DND-41 (cell line): ENCODE measurements at regions not wholly inside any gene's neighbourhood (a gene's known extent, or its start where the extent isn't known, plus 50 kb on each side); places are given as distances from the start of the nearest gene placed in this dataset.

ENCODE experiments used
- ATAC-seq: fragments of 200-7000 bp; cut with Tn5 transposase; 3 replicates; pipeline ENCODE4 v1.9.1; 2021; ENCODE audit warnings: low read depth; ENCODE audit not compliant: insufficient read depth
- DNase-seq: peaks from one replicate; pipeline ENCODE4 v3.0.0-alpha.2; 2020
- H2AFZ ChIP-seq: 2 replicates; pipeline ENCODE4 v1.6.0; 2012; ENCODE audit warnings: low read depth, low read length
- H3K27ac ChIP-seq: 2 replicates; pipeline ENCODE4 v1.5.1; 2012; ENCODE audit warnings: low read length, inconsistent platforms
- H3K27me3 ChIP-seq: fragments of 200-600 bp; sonication (generic); 2 replicates; pipeline ENCODE4 v1.6.0; 2012; ENCODE audit warnings: low read length, mild to moderate bottlenecking, inconsistent platforms; ENCODE audit not compliant: insufficient read depth, poor library complexity
- H3K36me3 ChIP-seq: 2 replicates; pipeline ENCODE4 v1.5.1; 2012; ENCODE audit warnings: low read length, inconsistent platforms; ENCODE audit not compliant: insufficient read depth
- H3K4me1 ChIP-seq: 2 replicates; pipeline ENCODE4 v1.5.1; 2012; ENCODE audit warnings: mild to moderate bottlenecking, low read length; ENCODE audit not compliant: insufficient read depth
- H3K4me2 ChIP-seq: 2 replicates; pipeline ENCODE4 v1.6.0; 2012; ENCODE audit warnings: mild to moderate bottlenecking, moderate library complexity, low read length, inconsistent platforms; ENCODE audit not compliant: insufficient read depth
- H3K4me3 ChIP-seq, 2 experiments: fragments of 200-600 bp in 1 of 2; shearing (Covaris generic) in 1 of 2; 2 replicates each; pipeline ENCODE4 v1.5.1; 2012 to 2016; ENCODE audit warnings: inconsistent platforms in 2 of 2, low read length in 2 of 2, mild to moderate bottlenecking in 2 of 2, low read depth in 1 of 2, moderate library complexity in 1 of 2
- H3K79me2 ChIP-seq: 2 replicates; pipeline ENCODE4 v1.6.0; 2012; ENCODE audit warnings: low read length, inconsistent platforms; ENCODE audit not compliant: insufficient read depth
- H3K9ac ChIP-seq: 2 replicates; pipeline ENCODE4 v1.6.0; 2012; ENCODE audit warnings: low read depth, mild to moderate bottlenecking, inconsistent platforms, low read length, moderate library complexity
- H3K9me3 ChIP-seq: 2 replicates; pipeline ENCODE4 v1.5.1; 2012; ENCODE audit warnings: low read length, moderate library complexity, mild to moderate bottlenecking, inconsistent platforms; ENCODE audit not compliant: insufficient read depth, severe bottlenecking
- H4K20me1 ChIP-seq: 2 replicates; pipeline ENCODE4 v1.6.0; 2012; ENCODE audit warnings: low read length; ENCODE audit not compliant: insufficient read depth
- CTCF ChIP-seq: IDR thresholded peaks from 2 replicates; pipeline ENCODE4 v1.5.1; 2012; ENCODE audit warnings: borderline replicate concordance, low read length, moderate library complexity, mild to moderate bottlenecking; ENCODE audit not compliant: poor library complexity, severe bottlenecking; ENCODE audit errors: extremely low read depth
- EZH2 ChIP-seq: IDR thresholded peaks from 3 replicates; pipeline ENCODE4 v1.6.1; 2012; ENCODE audit warnings: borderline replicate concordance, low read depth, mild to moderate bottlenecking, moderate library complexity, low read length, inconsistent platforms; ENCODE audit not compliant: severe bottlenecking

- TF ChIP-seq CTCF (no peak), EZH2 (no peak)
- H3K4me2 ChIP-seq: no peak overlapping the region
- no peak overlapping the region for H3K27ac ChIP-seq
These were observed 90.1 kb upstream of the ADCY1 start for GRCh38 chr7:45484094-45484493.

GRCh38 chr7:45486575-45486974 lies 87.6 kb upstream of the ADCY1 start:
- H3K9ac ChIP-seq: no peak overlapping the region
- TF ChIP-seq CTCF: no peak
- TF ChIP-seq EZH2: no peak
- H3K36me3 ChIP-seq: no peaks in the 10 kb centered on the region
- ATAC-seq: no peak
- H2AFZ ChIP-seq: no peak overlapping the region
- no peaks in the 10 kb centered on the region for H3K27me3 ChIP-seq
- no peak overlapping the region for H3K27ac ChIP-seq
- H3K79me2 ChIP-seq: no peaks in the 10 kb centered on the region
- H3K4me3 ChIP-seq: no peak overlapping the region
- no peaks in the 10 kb centered on the region for H3K4me1 ChIP-seq
- no peak overlapping the region for H3K4me2 ChIP-seq
- no peak for DNase-seq
- H4K20me1 ChIP-seq: no peaks in the 10 kb centered on the region
- no peaks in the 10 kb centered on the region for H3K9me3 ChIP-seq

More at GRCh38 chr7:45484094-45484493, 90.1 kb upstream of the ADCY1 start:
- H3K9me3 ChIP-seq: no peaks in the 10 kb centered on the region
- peaks cover under 1% of the 10 kb centered on the region for H3K27me3 ChIP-seq
- H3K9ac ChIP-seq: no peak overlapping the region
- H3K4me3 ChIP-seq: no peak overlapping the region
- no peak overlapping the region for H2AFZ ChIP-seq
- ATAC-seq (no peak), DNase-seq (no peak)
- H3K4me1 ChIP-seq: no peaks in the 10 kb centered on the region
- H3K36me3 ChIP-seq: no peaks in the 10 kb centered on the region
- H3K79me2 ChIP-seq: no peaks in the 10 kb centered on the region
- H4K20me1 ChIP-seq: no peaks in the 10 kb centered on the region

GRCh38 chr7:45494885-45495284 lies 79.3 kb upstream of the ADCY1 start:
- no peak overlapping the region for H3K4me2 ChIP-seq
- TF ChIP-seq CTCF (no peak), EZH2 (no peak)
- no peaks in the 10 kb centered on the region for H3K27me3 ChIP-seq
- no peak overlapping the region for H3K4me3 ChIP-seq
- no peaks in the 10 kb centered on the region for H3K4me1 ChIP-seq
- DNase-seq (no peak), ATAC-seq (no peak)
- H3K79me2 ChIP-seq: no peaks in the 10 kb centered on the region
- H3K9ac ChIP-seq: no peak overlapping the region
- H2AFZ ChIP-seq: no peak overlapping the region
- H3K9me3 ChIP-seq: no peaks in the 10 kb centered on the region
- no peak overlapping the region for H3K27ac ChIP-seq
- no peaks in the 10 kb centered on the region for H3K36me3 ChIP-seq
- H4K20me1 ChIP-seq: no peaks in the 10 kb centered on the region

GRCh38 chr7:45495618-45496017 lies 78.5 kb upstream of the ADCY1 start:
- no peaks in the 10 kb centered on the region for H3K4me1 ChIP-seq
- DNase-seq: no peak
- no peak for ATAC-seq
- no peaks in the 10 kb centered on the region for H3K36me3 ChIP-seq
- H3K9ac ChIP-seq: no peak overlapping the region
- H3K9me3 ChIP-seq: no peaks in the 10 kb centered on the region
- H3K27me3 ChIP-seq: no peaks in the 10 kb centered on the region
- no peak for TF ChIP-seq CTCF
- TF ChIP-seq EZH2: no peak
- no peaks in the 10 kb centered on the region for H3K79me2 ChIP-seq
- H3K4me2 ChIP-seq: no peak overlapping the region
- no peak overlapping the region for H3K4me3 ChIP-seq
- H4K20me1 ChIP-seq: no peaks in the 10 kb centered on the region
- H2AFZ ChIP-seq: no peak overlapping the region
- no peak overlapping the region for H3K27ac ChIP-seq
